GM12891 (cell line): ENCODE measurements at regions not wholly inside any gene's neighbourhood (a gene's known extent, or its start where the extent isn't known, plus 50 kb on each side); places are given as distances from the start of the nearest gene placed in this dataset.
"Not testable (repeated sequence)": the region's sequence is repeated elsewhere in the genome, so short reads cannot be mapped to it uniquely, and the experiment has no call there.

ENCODE experiments used
- DNase-seq: peaks from one replicate; pipeline ENCODE4 v3.0.0; 2011; ENCODE audit warnings: low spot score; ENCODE audit not compliant: insufficient read length
- FAIRE-seq: peaks from 2 replicates; lab custom pipeline; 2011; peaks lifted over from hg19 to GRCh38; lab: Jason Lieb, UNC
- PAX5 ChIP-seq: IDR thresholded peaks from 2 replicates; pipeline ENCODE4 v1.6.1; 2011; ENCODE audit warnings: low read length, moderate library complexity, mild to moderate bottlenecking; ENCODE audit not compliant: insufficient read depth, severe bottlenecking
- POLR2A ChIP-seq: IDR thresholded peaks from 2 replicates; pipeline ENCODE4 v1.6.1; 2011; ENCODE audit warnings: low read depth, low read length, control low read depth
- POLR2AphosphoS5 ChIP-seq: IDR thresholded peaks from 2 replicates; pipeline ENCODE4 v1.6.1; 2011; ENCODE audit warnings: low read depth, low read length, control low read depth
- POU2F2 ChIP-seq: IDR thresholded peaks from 2 replicates; pipeline ENCODE4 v1.6.1; 2011; ENCODE audit warnings: low read depth, mild to moderate bottlenecking, control low read depth, low read length, moderate library complexity
- SPI1 ChIP-seq: IDR thresholded peaks from 2 replicates; pipeline ENCODE4 v1.6.1; 2011; ENCODE audit warnings: low read depth, low read length, control low read depth
- TAF1 ChIP-seq: IDR thresholded peaks from 2 replicates; pipeline ENCODE4 v1.6.1; 2011; ENCODE audit warnings: low read depth, low read length, control low read depth

GRCh38 chr2:67777010-67777409 is 285.8 kb downstream of the C1D start:
- DNase-seq: no peak
- no peak for FAIRE-seq
- no peak for TF ChIP-seq POLR2A
- no peak for TF ChIP-seq TAF1
- TF ChIP-seq POU2F2: no peak
- TF ChIP-seq SPI1: no peak
- TF ChIP-seq POLR2AphosphoS5: no peak
- no peak for TF ChIP-seq PAX5

GRCh38 chr2:67777836-67778429 is 284.9 kb downstream of the C1D start:
- no peak for TF ChIP-seq POLR2AphosphoS5
- TF ChIP-seq POLR2A: no peak
- DNase-seq: no peak
- FAIRE-seq: no peak

GRCh38 chr2:67780841-67781240 is 282.0 kb downstream of the C1D start:
- not testable (repeated sequence) for FAIRE-seq

GRCh38 chr2:67782443-67782842 is 280.4 kb downstream of the C1D start:
- FAIRE-seq (no peak), DNase-seq (no peak)
- TF ChIP-seq PAX5: no peak

More at GRCh38 chr2:67780841-67781240, 282.0 kb downstream of the C1D start:
- not testable (repeated sequence) for DNase-seq

- no peak for DNase-seq
- TF ChIP-seq SPI1 (no peak), POU2F2 (no peak), POLR2A (no peak), TAF1 (no peak), PAX5 (no peak), POLR2AphosphoS5 (no peak)
- no peak for FAIRE-seq
Measured at GRCh38 chr2:67783026-67783425, 279.8 kb downstream of the C1D start.

GRCh38 chr2:67790622-67791021 is 272.2 kb downstream of the C1D start:
- TF ChIP-seq PAX5: no peak
- TF ChIP-seq SPI1: no peak
- no peak for TF ChIP-seq POLR2AphosphoS5
- TF ChIP-seq POU2F2: no peak
- TF ChIP-seq POLR2A: no peak
- TF ChIP-seq TAF1: no peak
- FAIRE-seq: no peak
- DNase-seq: no peak

- TF ChIP-seq POLR2AphosphoS5 (no peak), POU2F2 (no peak), TAF1 (no peak), PAX5 (no peak), POLR2A (no peak), SPI1 (no peak)
- no peak for DNase-seq
- FAIRE-seq: no peak
Measured at GRCh38 chr2:67792191-67792590, 270.6 kb downstream of the C1D start.

GRCh38 chr2:67792681-67793091 is 270.1 kb downstream of the C1D start:
- no peak for FAIRE-seq
- DNase-seq: no peak
- TF ChIP-seq POLR2AphosphoS5 (no peak), POLR2A (no peak), POU2F2 (no peak), PAX5 (no peak), TAF1 (no peak), SPI1 (no peak)

- FAIRE-seq (no peak), DNase-seq (no peak)
- TF ChIP-seq PAX5 (no peak), POU2F2 (no peak), TAF1 (no peak), POLR2AphosphoS5 (no peak), POLR2A (no peak), SPI1 (no peak)
Measured at GRCh38 chr2:67797801-67798540, 264.8 kb downstream of the C1D start.

GRCh38 chr2:67798541-67799160 is 264.2 kb downstream of the C1D start:
- FAIRE-seq: no peak
- TF ChIP-seq SPI1 (no peak), POLR2AphosphoS5 (no peak)
- no peak for DNase-seq
